ENCODE measurements at regions not wholly inside any gene's neighbourhood (a gene's known extent, or its start where the extent isn't known, plus 50 kb on each side); places are given as distances from the start of the nearest gene placed in this dataset.

DNA sequence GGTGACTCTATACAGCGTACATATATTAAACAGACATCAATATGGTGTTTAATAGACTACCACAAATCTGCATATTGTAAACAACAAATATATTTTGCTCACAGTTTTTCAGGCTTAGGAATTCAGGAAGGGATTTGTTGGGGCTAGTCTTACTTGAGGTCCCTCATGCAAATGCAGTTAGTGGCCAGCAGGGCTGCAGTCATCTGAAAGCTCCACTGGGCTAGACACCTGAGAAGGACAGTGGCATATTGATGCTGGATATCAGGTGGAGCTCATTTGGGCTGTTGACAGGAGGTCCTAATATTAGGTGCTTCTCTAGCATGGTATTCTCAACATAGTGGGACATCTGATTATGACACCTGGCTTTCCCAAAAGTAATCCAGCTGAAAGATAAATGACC is 493.8 kb upstream of the PABPC4L start:
- Histone ChIP-seq H3K36me3 (no peaks in the 10 kb centered on the region), H3K4me3 (no peak overlapping the region), H3K4me1 (no peaks in the 10 kb centered on the region), H3K9me3 (peaks cover 0 to 2% (median 0%) of the 10 kb centered on the region in 4 donors), H3K27me3 (no peaks in the 10 kb centered on the region), H3K27ac (no peak overlapping the region)
- no peak for DNase-seq
- WGBS, 2 donors: 91 to 95% methylated on average over 1 of the region's 1 CpG
- no peak for TF ChIP-seq CTCF (IDR thresholded peaks at IDR 0.05)
- intact Hi-C loops (cut with DNase I): no loop called here

GRCh38 chr4:134691915-134692314 is 490.3 kb upstream of the PABPC4L start:
- Histone ChIP-seq H3K36me3 (no peaks in the 10 kb centered on the region), H3K4me3 (no peak overlapping the region), H3K4me1 (no peaks in the 10 kb centered on the region), H3K27ac (no peak overlapping the region), H3K27me3 (no peaks in the 10 kb centered on the region), H3K9me3 (no peaks in the 10 kb centered on the region)
- TF ChIP-seq EP300 (IDR thresholded peaks at IDR 0.05) (no peak), POLR2AphosphoS5 (IDR thresholded peaks at IDR 0.05) (no peak), CTCF (IDR thresholded peaks at IDR 0.05) (no peak), POLR2A (IDR thresholded peaks at IDR 0.05) (no peak)
- 87 to 89% methylated on average over 2 of the region's 2 CpGs for WGBS, 2 donors
- DNase-seq: no peak
- intact Hi-C loops (cut with DNase I): no loop called here

DNA sequence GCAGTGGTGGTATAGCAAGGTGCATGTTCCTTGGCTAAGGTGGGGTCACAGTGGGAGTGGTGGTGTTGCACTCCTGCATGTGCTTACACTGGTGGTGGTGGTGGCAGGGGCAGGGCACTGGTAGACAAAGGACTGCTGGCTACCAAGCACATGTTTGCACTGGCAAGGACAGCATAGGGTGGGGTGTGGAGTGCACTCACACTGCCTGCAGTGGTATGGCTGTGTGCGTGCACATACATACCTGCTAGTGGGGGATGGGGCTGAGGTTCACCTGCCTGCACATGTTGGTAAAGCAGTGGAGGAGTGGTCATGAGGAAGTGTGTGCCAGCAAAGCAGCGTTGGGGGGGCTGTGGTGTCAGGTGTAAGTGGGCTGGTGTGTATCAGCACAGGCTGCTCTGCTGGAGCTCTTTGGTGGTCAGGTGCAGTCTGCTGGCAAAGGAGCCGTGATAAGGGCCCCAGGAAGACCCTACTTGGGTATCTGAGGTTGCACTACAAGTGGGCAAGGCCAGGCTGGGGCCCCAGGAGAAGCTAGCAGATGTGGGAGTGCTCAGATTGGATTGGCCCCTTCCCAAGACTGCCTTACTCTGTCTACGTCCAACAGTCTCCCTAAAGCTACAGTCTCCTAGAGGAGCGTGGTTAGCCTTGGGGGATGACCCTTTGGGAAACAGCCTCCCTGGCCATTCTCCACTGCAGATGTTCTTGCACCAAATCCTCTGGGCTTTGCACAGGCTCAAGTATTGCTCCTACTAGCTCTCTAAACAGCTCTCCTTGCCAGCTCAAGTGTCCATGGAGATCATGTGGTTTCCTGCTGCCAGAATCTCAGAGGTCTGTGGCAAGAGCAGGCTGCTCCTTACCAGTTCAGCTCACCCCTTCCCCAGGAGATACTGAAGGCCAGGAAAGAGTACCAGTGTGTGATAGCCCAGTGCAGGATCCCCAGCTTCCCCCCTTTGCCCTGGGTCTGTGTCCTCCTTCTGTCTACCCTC is 486.3 kb upstream of the PABPC4L start:
- Histone ChIP-seq H3K9me3 (no peaks in the 10 kb centered on the region), H3K4me1 (no peaks in the 10 kb centered on the region), H3K27me3 (no peaks in the 10 kb centered on the region), H3K4me3 (no peak overlapping the region), H3K36me3 (no peaks in the 10 kb centered on the region), H3K27ac (no peak overlapping the region)
- no peak for DNase-seq
- 72 to 81% methylated on average over 5 of the region's 5 CpGs for WGBS, 2 donors
- intact Hi-C loops (cut with DNase I): no loop called here
- TF ChIP-seq CTCF (IDR thresholded peaks at IDR 0.05) (no peak), POLR2AphosphoS5 (IDR thresholded peaks at IDR 0.05) (no peak), POLR2A (IDR thresholded peaks at IDR 0.05) (no peak), EP300 (IDR thresholded peaks at IDR 0.05) (no peak)

DNA sequence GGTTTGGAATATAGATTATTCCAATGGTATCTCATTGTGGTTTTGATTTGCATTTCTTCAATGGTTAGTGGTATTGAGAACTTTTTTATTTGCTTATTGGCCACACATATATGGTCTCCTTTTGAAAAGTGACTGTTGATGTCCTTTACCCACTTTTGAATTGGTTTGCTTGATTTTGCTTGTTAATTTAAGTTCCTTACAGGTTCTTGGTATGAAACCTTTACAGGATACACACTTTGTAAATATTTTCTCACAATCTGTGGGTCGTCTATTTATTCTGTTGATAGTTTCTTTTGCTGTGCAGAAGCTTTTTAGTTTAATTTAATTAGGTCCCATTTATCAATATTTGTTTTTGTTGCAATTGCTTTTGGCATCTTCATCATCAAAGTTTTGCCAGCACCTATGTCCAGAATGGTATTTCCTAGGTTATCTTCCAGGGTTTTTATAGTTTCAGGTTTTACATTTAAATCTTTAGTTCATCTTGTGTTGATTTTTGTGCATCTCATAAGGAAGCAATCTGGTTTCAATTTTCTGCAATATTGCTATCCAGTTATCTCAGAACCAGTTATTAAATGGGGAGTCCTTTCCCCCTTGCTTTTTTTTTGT is 475.7 kb upstream of the PABPC4L start:
- no peaks in the 10 kb centered on the region for H3K4me1 ChIP-seq
- no peak overlapping the region for H3K27ac ChIP-seq
- no peaks in the 10 kb centered on the region for H3K9me3 ChIP-seq
- DNase-seq: no peak
- no peaks in the 10 kb centered on the region for H3K27me3 ChIP-seq
- 21 to 73% methylated on average over 1 of the region's 1 CpG for WGBS, 2 donors
- no peak overlapping the region for H3K4me3 ChIP-seq
- intact Hi-C loops (cut with DNase I): no loop called here
- TF ChIP-seq CTCF (IDR thresholded peaks at IDR 0.05) (no peak), POLR2A (IDR thresholded peaks at IDR 0.05) (no peak), EP300 (IDR thresholded peaks at IDR 0.05) (no peak), POLR2AphosphoS5 (IDR thresholded peaks at IDR 0.05) (no peak)
- no peaks in the 10 kb centered on the region for H3K36me3 ChIP-seq
